ENCODE measurements at regions not wholly inside any gene's neighbourhood (a gene's known extent, or its start where the extent isn't known, plus 50 kb on each side); places are given as distances from the start of the nearest gene placed in this dataset.

- no peaks in the 10 kb centered on the region for H3K36me3 ChIP-seq (ENCODE audit: insufficient read depth, low read length)
- H2AFZ ChIP-seq (ENCODE audit: low read depth, low read length), result no peak overlapping the region
- no peaks in the 10 kb centered on the region for H3K9me3 ChIP-seq (ENCODE audit: low read length)
- H3K27me3 ChIP-seq (ENCODE audit: insufficient read depth, low read depth, low read length), result peaks cover 73% of the 10 kb centered on the region
- H3K4me3 ChIP-seq (ENCODE audit: low read length), result no peak overlapping the region
- H3K79me2 ChIP-seq (replicated peaks; ENCODE audit: insufficient read depth, low read length), result no peaks in the 10 kb centered on the region
- no peaks in the 10 kb centered on the region for H3F3A ChIP-seq (ENCODE audit: insufficient read depth, low read length, poor library complexity, severe bottlenecking)
- no peak overlapping the region for H3K4me2 ChIP-seq (ENCODE audit: low read length)
- no peak overlapping the region for H3K27ac ChIP-seq (ENCODE audit: low read length)
- no peaks in the 10 kb centered on the region for H3K9me2 ChIP-seq (ENCODE audit: insufficient read depth, low read length)
- TF ChIP-seq TAF1 (IDR thresholded peaks at IDR 0.05; ENCODE audit: low read depth), result no peak
- TF ChIP-seq EZH2 (IDR thresholded peaks at IDR 0.05; ENCODE audit: borderline replicate concordance, insufficient read depth, low read length, poor library complexity, severe bottlenecking), result no peak
- TF ChIP-seq REST (IDR thresholded peaks at IDR 0.05; ENCODE audit: borderline replicate concordance), result no peak
- TF ChIP-seq EP300 (conservative IDR thresholded peaks at IDR 0.05; ENCODE audit: poor library complexity, severe bottlenecking), result no peak
- TF ChIP-seq RAD21 (conservative IDR thresholded peaks at IDR 0.05), result no peak
- no peak for TF ChIP-seq CTCF (IDR thresholded peaks at IDR 0.05; ENCODE audit: poor library complexity, severe bottlenecking)
- TF ChIP-seq MXI1 (conservative IDR thresholded peaks at IDR 0.05; ENCODE audit: poor library complexity, severe bottlenecking), result no peak
- TF ChIP-seq SMC3 (conservative IDR thresholded peaks at IDR 0.05; ENCODE audit: poor library complexity), result no peak
- TF ChIP-seq POLR2AphosphoS5 (IDR thresholded peaks at IDR 0.05), result no peak
- H3K9ac ChIP-seq (ENCODE audit: low read length), result no peak overlapping the region
- no peaks in the 10 kb centered on the region for H4K20me1 ChIP-seq (ENCODE audit: insufficient read depth)
These were observed 609.6 kb downstream of the PKHD1 start for GRCh38 chr6:51477711-51478311.

- Histone ChIP-seq H3K4me2 (ENCODE audit: low read length) (no peak overlapping the region), H3K36me3 (ENCODE audit: insufficient read depth, low read length) (no peaks in the 10 kb centered on the region), H3F3A (ENCODE audit: insufficient read depth, low read length, poor library complexity, severe bottlenecking) (no peaks in the 10 kb centered on the region), H2AFZ (ENCODE audit: low read depth, low read length) (no peak overlapping the region), H3K27ac (ENCODE audit: low read length) (no peak overlapping the region), H3K79me2 (replicated peaks; ENCODE audit: insufficient read depth, low read length) (no peaks in the 10 kb centered on the region), H3K9ac (ENCODE audit: low read length) (no peak overlapping the region), H3K4me3 (ENCODE audit: low read length) (no peak overlapping the region), H3K27me3 (ENCODE audit: insufficient read depth, low read depth, low read length) (peaks cover 58% of the 10 kb centered on the region), H3K9me3 (ENCODE audit: low read length) (no peaks in the 10 kb centered on the region), H4K20me1 (ENCODE audit: insufficient read depth) (no peaks in the 10 kb centered on the region), H3K9me2 (ENCODE audit: insufficient read depth, low read length) (no peaks in the 10 kb centered on the region)
- TF ChIP-seq SMC3 (conservative IDR thresholded peaks at IDR 0.05; ENCODE audit: poor library complexity), result no peak
- TF ChIP-seq POLR2AphosphoS5 (IDR thresholded peaks at IDR 0.05), result no peak
- no peak for TF ChIP-seq TAF1 (IDR thresholded peaks at IDR 0.05; ENCODE audit: low read depth)
- no peak for TF ChIP-seq EP300 (conservative IDR thresholded peaks at IDR 0.05; ENCODE audit: poor library complexity, severe bottlenecking)
- no peak for TF ChIP-seq REST (IDR thresholded peaks at IDR 0.05; ENCODE audit: borderline replicate concordance)
- no peak for TF ChIP-seq MXI1 (conservative IDR thresholded peaks at IDR 0.05; ENCODE audit: poor library complexity, severe bottlenecking)
- no peak for TF ChIP-seq CTCF (IDR thresholded peaks at IDR 0.05; ENCODE audit: poor library complexity, severe bottlenecking)
- no peak for TF ChIP-seq EZH2 (IDR thresholded peaks at IDR 0.05; ENCODE audit: borderline replicate concordance, insufficient read depth, low read length, poor library complexity, severe bottlenecking)
- TF ChIP-seq RAD21 (conservative IDR thresholded peaks at IDR 0.05), result no peak
These were observed 608.1 kb downstream of the PKHD1 start for GRCh38 chr6:51479296-51479695.

Measured in neural cell (in vitro differentiated cells).